Type B pancreatic cell (in vitro differentiated cells): ENCODE measurements at regions not wholly inside any gene's neighbourhood (a gene's known extent, or its start where the extent isn't known, plus 50 kb on each side); places are given as distances from the start of the nearest gene placed in this dataset.

ENCODE experiments used
- DNase-seq: peaks from one replicate; pipeline ENCODE4 v3.0.0; 2021; ENCODE audit warnings: mixed read lengths; ENCODE audit not compliant: unreplicated experiment; ENCODE audit errors: extremely low spot score
- H3K27ac Mint-ChIP-seq: 2 replicates; pipeline ENCODE4 v1.8.0; 2021; ENCODE audit warnings: mild to moderate bottlenecking, mixed read lengths
- H3K27me3 Mint-ChIP-seq: 2 replicates; pipeline ENCODE4 v1.8.0; 2021; ENCODE audit warnings: mixed read lengths
- H3K36me3 Mint-ChIP-seq: 2 replicates; pipeline ENCODE4 v1.8.0; 2021; ENCODE audit warnings: mixed read lengths
- H3K4me1 Mint-ChIP-seq: one replicate; pipeline ENCODE4 v1.8.0; 2021; ENCODE audit warnings: mixed read lengths; ENCODE audit not compliant: unreplicated experiment
- H3K4me3 Mint-ChIP-seq: 2 replicates; pipeline ENCODE4 v1.8.0; 2021; ENCODE audit warnings: mild to moderate bottlenecking, mixed read lengths
- H3K9me3 Mint-ChIP-seq: 2 replicates; pipeline ENCODE4 v1.8.0; 2021; ENCODE audit warnings: mixed read lengths
- CTCF ChIP-seq: fragments of 200-600 bp; sonication (generic); conservative IDR thresholded peaks from 2 replicates; pipeline ENCODE4 v1.5.0; 2021; ENCODE audit warnings: antibody characterized with exemption, mild to moderate bottlenecking

- peaks cover 4% of the 10 kb centered on the region for H3K9me3 Mint-ChIP-seq
- no peaks in the 10 kb centered on the region for H3K27me3 Mint-ChIP-seq
- DNase-seq = no peak
- TF ChIP-seq CTCF = no peak
- H3K27ac Mint-ChIP-seq = no peak overlapping the region
- peaks cover 17% of the 10 kb centered on the region for H3K4me1 Mint-ChIP-seq
- no peak overlapping the region for H3K4me3 Mint-ChIP-seq
- H3K36me3 Mint-ChIP-seq = no peaks in the 10 kb centered on the region
These were observed 136.5 kb downstream of the MAP3K7 start for GRCh38 chr6:90450268-90450953.

GRCh38 chr6:90449311-90449710 lies 137.6 kb downstream of the MAP3K7 start:
- no peaks in the 10 kb centered on the region for H3K9me3 Mint-ChIP-seq
- TF ChIP-seq CTCF = no peak
- no peak for DNase-seq
- no peaks in the 10 kb centered on the region for H3K36me3 Mint-ChIP-seq
- no peak overlapping the region for H3K4me3 Mint-ChIP-seq
- H3K27me3 Mint-ChIP-seq = no peaks in the 10 kb centered on the region
- H3K4me1 Mint-ChIP-seq = peaks cover 18% of the 10 kb centered on the region
- no peak overlapping the region for H3K27ac Mint-ChIP-seq

DNA sequence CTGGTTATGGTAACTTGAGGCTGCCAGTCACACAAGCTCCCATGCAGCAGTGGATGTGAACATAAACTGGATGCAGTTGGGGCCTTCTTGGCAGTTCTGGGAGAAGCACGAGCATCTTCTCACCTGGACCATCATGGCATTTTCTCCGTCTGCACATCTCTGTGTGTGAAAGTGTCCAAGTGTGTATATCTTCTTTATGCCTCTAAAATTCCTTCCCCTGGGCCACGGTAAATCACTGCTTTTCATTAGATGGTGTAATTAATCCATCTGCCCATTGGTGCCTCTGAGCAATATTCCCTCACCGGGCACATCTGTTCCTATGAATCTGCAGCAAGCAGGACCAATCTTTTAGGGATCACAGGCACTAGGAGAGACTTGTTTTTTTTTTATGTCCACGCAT lies 138.0 kb downstream of the MAP3K7 start:
- no peak overlapping the region for H3K27ac Mint-ChIP-seq
- H3K4me3 Mint-ChIP-seq = no peak overlapping the region
- no peak for TF ChIP-seq CTCF
- no peaks in the 10 kb centered on the region for H3K27me3 Mint-ChIP-seq
- DNase-seq = no peak
- H3K9me3 Mint-ChIP-seq = no peaks in the 10 kb centered on the region
- H3K4me1 Mint-ChIP-seq = peaks cover 19% of the 10 kb centered on the region
- no peaks in the 10 kb centered on the region for H3K36me3 Mint-ChIP-seq

DNA sequence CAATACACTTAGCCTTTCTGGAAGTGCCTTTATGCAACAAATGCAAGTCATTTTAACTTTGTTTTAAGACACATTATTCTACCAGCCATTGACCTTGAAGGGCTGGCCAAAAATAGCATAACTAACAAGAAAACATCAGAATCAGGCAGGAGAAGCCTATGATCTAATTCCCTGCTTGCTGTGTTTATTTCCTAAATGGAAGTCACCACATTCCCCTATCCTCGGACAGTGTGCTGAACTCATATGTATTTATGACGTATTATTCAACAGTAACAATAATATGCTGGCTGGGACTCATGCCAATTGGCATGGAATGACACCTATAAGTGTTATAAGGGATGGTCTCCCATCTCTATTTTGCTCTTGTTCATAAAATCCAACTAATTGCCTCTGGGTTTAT lies 140.7 kb downstream of the MAP3K7 start:
- Mint-ChIP-seq H3K27me3 (peaks cover 3% of the 10 kb centered on the region), H3K36me3 (no peaks in the 10 kb centered on the region), H3K9me3 (no peaks in the 10 kb centered on the region), H3K4me3 (no peak overlapping the region), H3K4me1 (peaks cover 19% of the 10 kb centered on the region), H3K27ac (no peak overlapping the region)
- TF ChIP-seq CTCF = no peak
- no peak for DNase-seq

- DNase-seq = no peak
- no peaks in the 10 kb centered on the region for H3K9me3 Mint-ChIP-seq
- H3K36me3 Mint-ChIP-seq = no peaks in the 10 kb centered on the region
- H3K4me1 Mint-ChIP-seq = peaks cover 22% of the 10 kb centered on the region
- H3K27ac Mint-ChIP-seq = no peak overlapping the region
- no peak for TF ChIP-seq CTCF
- peaks cover 3% of the 10 kb centered on the region for H3K27me3 Mint-ChIP-seq
- no peak overlapping the region for H3K4me3 Mint-ChIP-seq
These were observed 141.3 kb downstream of the MAP3K7 start for GRCh38 chr6:90445533-90446108.
